HepG2 (cell line): ENCODE measurements at regions not wholly inside any gene's neighbourhood (a gene's known extent, or its start where the extent isn't known, plus 50 kb on each side); places are given as distances from the start of the nearest gene placed in this dataset.

Source experiments
- ATF3 ChIP-seq: sonication (generic); formaldehyde crosslinking; IDR thresholded peaks from 2 replicates; pipeline ENCODE4 v1.4.0; 2020; ENCODE audit warnings: missing genetic modification reagents
- CBX5 ChIP-seq: sonication (generic); formaldehyde crosslinking; IDR thresholded peaks from 2 replicates; pipeline ENCODE4 v1.4.0; 2020; ENCODE audit warnings: missing genetic modification reagents, borderline replicate concordance
- EP300 ChIP-seq, 3 experiments: sonication (generic) in 1 of 3; formaldehyde crosslinking in 1 of 3; IDR thresholded peaks; 2 replicates each; pipeline versions ENCODE4 v1.5.1 to v1.6.1; 2011 to 2020; ENCODE audit warnings: low read depth in 2 of 3, low read length in 2 of 3, borderline replicate concordance in 1 of 3, improper control_type of control experiment in 1 of 3, mild to moderate bottlenecking in 1 of 3, missing genetic modification reagents in 1 of 3, moderate library complexity in 1 of 3
- GATAD1 ChIP-seq: IDR thresholded peaks from 2 replicates; pipeline ENCODE4 v1.6.1; 2016; ENCODE audit warnings: missing genetic modification reagents, missing compliant biosample characterization
- HINFP ChIP-seq: sonication (generic); formaldehyde crosslinking; IDR thresholded peaks from 2 replicates; pipeline ENCODE4 v1.4.0; 2020; ENCODE audit warnings: low read depth, mild to moderate bottlenecking, missing genetic modification reagents
- POLR2A ChIP-seq, 2 experiments: IDR thresholded peaks; 2 replicates each; pipeline ENCODE4 v1.6.1; 2011; ENCODE audit warnings: low read depth in 2 of 2, low read length in 2 of 2, mild to moderate bottlenecking in 1 of 2, moderate library complexity in 1 of 2; ENCODE audit not compliant: insufficient read depth in 1 of 2
- REPIN1 ChIP-seq: sonication (generic); formaldehyde crosslinking; IDR thresholded peaks from 2 replicates; pipeline ENCODE4 v1.8.0; 2022; ENCODE audit warnings: missing genetic modification reagents, low read depth, mild to moderate bottlenecking, borderline replicate concordance
- SMAD3 ChIP-seq: sonication (generic); formaldehyde crosslinking; IDR thresholded peaks from 2 replicates; pipeline ENCODE4 v1.4.0; 2020; ENCODE audit warnings: missing genetic modification reagents
- SP1 ChIP-seq, 2 experiments: fragments of 450-650 bp in 1 of 2; sonication (generic) in 1 of 2; formaldehyde crosslinking in 1 of 2; IDR thresholded peaks; 2 replicates each; pipeline versions ENCODE4 v1.4.0 to v1.6.1; 2016 to 2020; ENCODE audit warnings: missing genetic modification reagents in 1 of 2
- SP4 ChIP-seq: sonication (generic); formaldehyde crosslinking; IDR thresholded peaks from 2 replicates; pipeline ENCODE4 v1.8.1; 2023; ENCODE audit warnings: mild to moderate bottlenecking, missing genetic modification reagents
- ZNF460 ChIP-seq: sonication (generic); formaldehyde crosslinking; IDR thresholded peaks from 2 replicates; pipeline ENCODE4 v1.5.1; 2020; ENCODE audit warnings: missing genetic modification reagents, mild to moderate bottlenecking, borderline replicate concordance
- TF ChIP-seq, protein P1 (sequence below): sonication (generic); formaldehyde crosslinking; IDR thresholded peaks from 2 replicates; pipeline ENCODE4 v1.5.0; 2020; ENCODE audit warnings: mild to moderate bottlenecking, missing genetic modification reagents, moderate library complexity

DNA sequence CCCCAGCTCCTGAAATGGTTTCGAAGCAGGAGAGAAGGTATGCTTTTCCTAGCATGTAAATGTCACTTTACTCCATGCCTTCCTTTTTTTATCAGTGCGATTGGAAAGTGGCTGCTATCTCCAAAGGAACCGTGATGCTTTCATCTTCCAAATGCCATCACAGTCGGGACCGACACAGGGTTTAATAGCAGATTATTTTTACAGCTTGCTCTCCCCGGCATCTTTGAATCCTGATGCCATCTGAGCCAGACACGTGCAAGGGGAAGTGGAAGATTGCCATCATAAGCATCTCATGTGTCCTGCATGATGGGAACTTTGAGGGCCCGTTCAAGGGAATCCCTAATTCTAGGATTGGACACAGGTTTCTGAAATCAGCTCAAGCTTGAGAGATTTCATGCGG lies 253.4 kb upstream of the KCNG1 start:
- no peak for TF ChIP-seq SP4 (CRISPR knock-in tag)
- no peak for TF ChIP-seq HINFP (CRISPR knock-in tag)
- TF ChIP-seq, protein P1, sequence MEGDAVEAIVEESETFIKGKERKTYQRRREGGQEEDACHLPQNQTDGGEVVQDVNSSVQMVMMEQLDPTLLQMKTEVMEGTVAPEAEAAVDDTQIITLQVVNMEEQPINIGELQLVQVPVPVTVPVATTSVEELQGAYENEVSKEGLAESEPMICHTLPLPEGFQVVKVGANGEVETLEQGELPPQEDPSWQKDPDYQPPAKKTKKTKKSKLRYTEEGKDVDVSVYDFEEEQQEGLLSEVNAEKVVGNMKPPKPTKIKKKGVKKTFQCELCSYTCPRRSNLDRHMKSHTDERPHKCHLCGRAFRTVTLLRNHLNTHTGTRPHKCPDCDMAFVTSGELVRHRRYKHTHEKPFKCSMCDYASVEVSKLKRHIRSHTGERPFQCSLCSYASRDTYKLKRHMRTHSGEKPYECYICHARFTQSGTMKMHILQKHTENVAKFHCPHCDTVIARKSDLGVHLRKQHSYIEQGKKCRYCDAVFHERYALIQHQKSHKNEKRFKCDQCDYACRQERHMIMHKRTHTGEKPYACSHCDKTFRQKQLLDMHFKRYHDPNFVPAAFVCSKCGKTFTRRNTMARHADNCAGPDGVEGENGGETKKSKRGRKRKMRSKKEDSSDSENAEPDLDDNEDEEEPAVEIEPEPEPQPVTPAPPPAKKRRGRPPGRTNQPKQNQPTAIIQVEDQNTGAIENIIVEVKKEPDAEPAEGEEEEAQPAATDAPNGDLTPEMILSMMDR, result no peak
- no peak for TF ChIP-seq GATAD1 (CRISPR knock-in tag)
- no peak for TF ChIP-seq EP300 (IDR thresholded peaks at IDR 0.05; ENCODE audit: low read depth in 2 of 2, low read length in 2 of 2)
- TF ChIP-seq EP300 (CRISPR knock-in tag; IDR thresholded peaks at IDR 0.05; ENCODE audit: borderline replicate concordance), result no peak
- no peak for TF ChIP-seq SP1 (IDR thresholded peaks at IDR 0.05)
- TF ChIP-seq SP1 (CRISPR knock-in tag; IDR thresholded peaks at IDR 0.05), result no peak
- TF ChIP-seq POLR2A (IDR thresholded peaks at IDR 0.05; ENCODE audit: insufficient read depth in 1 of 2, low read depth in 2 of 2, low read length in 2 of 2), result no peak
- TF ChIP-seq CBX5 (CRISPR knock-in tag), result no peak
- TF ChIP-seq ATF3, result no peak
- TF ChIP-seq REPIN1, result no peak
- no peak for TF ChIP-seq ZNF460
- no peak for TF ChIP-seq SMAD3 (CRISPR knock-in tag)
